CD4-positive, alpha-beta T cell (primary cell): ENCODE measurements at regions not wholly inside any gene's neighbourhood (a gene's known extent, or its start where the extent isn't known, plus 50 kb on each side); places are given as distances from the start of the nearest gene placed in this dataset.

ENCODE experiments used
- ATAC-seq: fragments of 200-7000 bp; cut with Tn5 transposase; one replicate; pipeline ENCODE4 v1.10.0; 2022; ENCODE audit warnings: mild to moderate bottlenecking; ENCODE audit not compliant: poor library complexity
- CTCF ChIA-PET: fragments of 350-600 bp; sonication (Branson Sonifier 250); formaldehyde crosslinking; loops from one replicate; lab custom pipeline; 2021; ENCODE audit warnings: antibody characterized with exemption, inconsistent platforms; lab: Charles Lee
- POLR2A ChIA-PET: fragments of 350-600 bp; sonication (Branson Sonifier 250); formaldehyde crosslinking; loops from one replicate; lab custom pipeline; 2021; ENCODE audit warnings: antibody characterized with exemption, inconsistent platforms; lab: Charles Lee
- DNase-seq, 14 experiments: peaks; one replicate each; pipeline ENCODE4 v3.0.0-alpha.2; 2013 to 2020; ENCODE audit warnings: mixed read lengths in 2 of 14
- H3K27ac ChIP-seq, 2 donors: one replicate each; pipeline versions ENCODE4 v1.5.1 to v1.7.0; 2013; ENCODE audit warnings: low read length in 2 of 2, low read depth in 1 of 2, mild to moderate bottlenecking in 1 of 2
- H3K27me3 ChIP-seq, 2 experiments: 1 replicate in 1 of 2; 2 replicates in 1 of 2; pipeline versions ENCODE4 v1.6.1 to v1.7.0; 2013; ENCODE audit warnings: low read length in 2 of 2, control low read depth in 1 of 2, mild to moderate bottlenecking in 1 of 2, moderate library complexity in 1 of 2; ENCODE audit not compliant: insufficient read depth in 2 of 2, control insufficient read depth in 1 of 2
- H3K36me3 ChIP-seq: one replicate; pipeline ENCODE4 v1.6.1; 2013; ENCODE audit warnings: low read length, control low read depth; ENCODE audit not compliant: insufficient read depth
- H3K4me1 ChIP-seq: one replicate; pipeline ENCODE4 v1.6.1; 2013; ENCODE audit warnings: low read length, control low read depth; ENCODE audit not compliant: insufficient read depth
- H3K4me3 ChIP-seq: one replicate; pipeline ENCODE4 v1.5.1; 2013; ENCODE audit warnings: mild to moderate bottlenecking, low read length, moderate library complexity
- H3K9me3 ChIP-seq, 2 experiments: 1 replicate in 1 of 2; 2 replicates in 1 of 2; pipeline versions ENCODE4 v1.6.1 to v1.7.0; 2013; ENCODE audit warnings: low read length in 2 of 2, mild to moderate bottlenecking in 2 of 2, control low read depth in 1 of 2, moderate library complexity in 1 of 2; ENCODE audit not compliant: control insufficient read depth in 1 of 2, insufficient read depth in 1 of 2
- H3K27ac Mint-ChIP-seq: one replicate; pipeline ENCODE4 v1.8.0; 2020; ENCODE audit warnings: mixed read lengths
- H3K27me3 Mint-ChIP-seq: one replicate; pipeline ENCODE4 v1.8.0; 2021; ENCODE audit warnings: mixed read lengths
- H3K36me3 Mint-ChIP-seq: one replicate; pipeline ENCODE4 v1.8.0; 2021; ENCODE audit warnings: low read depth, mixed read lengths
- H3K4me1 Mint-ChIP-seq: one replicate; pipeline ENCODE4 v1.8.0; 2021; ENCODE audit warnings: low read depth, mixed read lengths
- H3K4me3 Mint-ChIP-seq: one replicate; pipeline ENCODE4 v1.8.0; 2020; ENCODE audit warnings: mild to moderate bottlenecking, mixed read lengths
- H3K9me3 Mint-ChIP-seq: one replicate; pipeline ENCODE4 v1.8.0; 2020; ENCODE audit warnings: mixed read lengths
- CTCF ChIP-seq: fragments of 200-600 bp; IDR thresholded peaks from one replicate; pipeline ENCODE4 v1.8.0; 2022; ENCODE audit warnings: antibody characterized with exemption, mild to moderate bottlenecking
- intact Hi-C, 2 experiments: fragments of 100-400 bp; cut with DNase I in 1 of 2; cut with micrococcal nuclease in 1 of 2; formaldehyde crosslinking; loops; one replicate each; pipeline versions ENCODE4 v1.15.1 to v1.9.0; 2023 to 2025; cut with DNase I, micrococcal nuclease

- ATAC-seq (no peak), DNase-seq (no peak)
- no peak for TF ChIP-seq CTCF
- Mint-ChIP-seq H3K27me3 (peaks cover 21% of the 10 kb centered on the region), H3K9me3 (peaks cover 5% of the 10 kb centered on the region), H3K4me1 (no peaks in the 10 kb centered on the region), H3K27ac (no peak overlapping the region), H3K4me3 (no peak overlapping the region), H3K36me3 (no peaks in the 10 kb centered on the region)
- intact Hi-C loops = no loop called here
- Histone ChIP-seq H3K27ac (no peak overlapping the region), H3K4me3 (no peak overlapping the region), H3K27me3 (peaks cover 0 to 3% of the 10 kb centered on the region in 2 experiments), H3K4me1 (no peaks in the 10 kb centered on the region), H3K36me3 (no peaks in the 10 kb centered on the region), H3K9me3 (peaks cover 0 to 2% of the 10 kb centered on the region in 2 experiments)
- ChIA-PET POLR2A (no interaction called here), CTCF (no interaction called here)
These were observed 1434.8 kb downstream of the TBC1D22A start for GRCh38 chr22:48197189-48197690.

DNA sequence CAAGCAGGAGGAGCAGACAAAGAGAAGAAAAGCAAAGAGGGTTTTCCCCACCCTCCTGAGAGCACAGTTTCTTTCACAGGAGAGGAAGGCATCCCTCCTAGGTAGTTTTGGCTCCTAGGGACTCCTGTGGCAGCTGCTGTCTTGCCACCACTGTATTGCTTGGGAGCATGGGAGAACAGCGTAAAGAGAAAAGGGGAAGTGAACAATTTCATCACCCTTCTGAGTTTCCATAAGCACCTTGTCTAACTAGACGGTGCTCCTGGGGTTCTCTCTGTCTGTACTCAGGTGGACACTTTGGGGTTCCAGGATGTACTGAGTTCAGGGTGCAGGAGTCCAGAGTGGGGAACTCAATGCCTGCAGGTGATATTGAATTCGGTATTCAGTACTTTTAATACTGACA, 1430.5 kb downstream of the TBC1D22A start:
- H3K27ac ChIP-seq = no peak overlapping the region
- H3K9me3 Mint-ChIP-seq = peaks cover 12% of the 10 kb centered on the region
- H3K36me3 ChIP-seq = no peaks in the 10 kb centered on the region
- ChIA-PET CTCF (no interaction called here), POLR2A (no interaction called here)
- no peak overlapping the region for H3K4me3 ChIP-seq
- peaks cover 7 to 9% of the 10 kb centered on the region in 2 experiments for H3K9me3 ChIP-seq
- no peak for TF ChIP-seq CTCF
- intact Hi-C loops = no loop called here
- H3K4me3 Mint-ChIP-seq = no peak overlapping the region
- no peaks in the 10 kb centered on the region for H3K36me3 Mint-ChIP-seq
- H3K27me3 Mint-ChIP-seq = peaks cover 10% of the 10 kb centered on the region
- no peaks in the 10 kb centered on the region for H3K27me3 ChIP-seq
- H3K27ac Mint-ChIP-seq = no peak overlapping the region
- ATAC-seq (no peak), DNase-seq (no peak)
- H3K4me1 Mint-ChIP-seq = no peaks in the 10 kb centered on the region
- no peaks in the 10 kb centered on the region for H3K4me1 ChIP-seq

DNA sequence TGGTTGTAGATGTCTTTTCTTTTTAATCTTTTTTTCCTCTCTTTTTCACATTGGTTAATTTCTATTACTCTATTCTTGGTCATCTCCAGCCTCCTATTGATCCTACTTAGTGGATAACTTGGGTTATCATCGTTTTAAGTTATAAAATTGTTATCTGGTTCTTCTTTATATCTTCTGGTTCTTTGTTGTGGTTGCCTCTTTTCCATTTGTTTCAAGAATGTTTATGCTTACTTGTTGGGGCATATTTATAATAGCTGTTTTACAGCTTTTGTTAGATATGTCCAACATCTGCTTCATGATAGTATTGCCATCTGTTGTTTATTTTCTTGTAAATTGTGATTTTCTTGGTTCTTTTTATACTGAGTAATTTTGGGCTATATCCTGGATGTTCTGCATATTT, 1429.6 kb downstream of the TBC1D22A start:
- Histone ChIP-seq H3K27me3 (no peaks in the 10 kb centered on the region), H3K36me3 (no peaks in the 10 kb centered on the region), H3K27ac (no peak overlapping the region), H3K4me1 (no peaks in the 10 kb centered on the region), H3K4me3 (no peak overlapping the region), H3K9me3 (peaks cover 7 to 9% of the 10 kb centered on the region in 2 experiments)
- no peak for TF ChIP-seq CTCF
- ATAC-seq (no peak), DNase-seq (no peak)
- ChIA-PET POLR2A (no interaction called here), CTCF (no interaction called here)
- intact Hi-C loops = no loop called here
- Mint-ChIP-seq H3K27me3 (peaks cover 4% of the 10 kb centered on the region), H3K9me3 (peaks cover 12% of the 10 kb centered on the region), H3K4me1 (no peaks in the 10 kb centered on the region), H3K36me3 (no peaks in the 10 kb centered on the region), H3K4me3 (no peak overlapping the region), H3K27ac (no peak overlapping the region)
